ENCODE measurements at regions not wholly inside any gene's neighbourhood (a gene's known extent, or its start where the extent isn't known, plus 50 kb on each side); places are given as distances from the start of the nearest gene placed in this dataset.

- no peak for TF ChIP-seq CTCF (IDR thresholded peaks at IDR 0.05)
- TF ChIP-seq POLR2AphosphoS5 (IDR thresholded peaks at IDR 0.05; ENCODE audit: low read depth, low read length): no peak
- TF ChIP-seq MXI1 (IDR thresholded peaks at IDR 0.05; ENCODE audit: low read depth, low read length): no peak
- TF ChIP-seq GABPA (IDR thresholded peaks at IDR 0.05; ENCODE audit: low read depth): no peak
These were observed 495.5 kb downstream of the DMAC1 start for GRCh38 chr9:7303907-7304626.

All from SK-N-SH (cell line).